ENCODE measurements at regions not wholly inside any gene's neighbourhood (a gene's known extent, or its start where the extent isn't known, plus 50 kb on each side); places are given as distances from the start of the nearest gene placed in this dataset.

- TF ChIP-seq CTCF (IDR thresholded peaks at IDR 0.05), result no peak
- intact Hi-C loops (cut with micrococcal nuclease), result no loop called here
- no peaks in the 10 kb centered on the region for H3K4me1 Mint-ChIP-seq (ENCODE audit: low read depth)
- no peak overlapping the region for H3K4me3 Mint-ChIP-seq
- H3K27me3 Mint-ChIP-seq, result no peaks in the 10 kb centered on the region
- no peak for ATAC-seq
- no peak overlapping the region for H3K27ac Mint-ChIP-seq
- no peak for DNase-seq
- H3K36me3 Mint-ChIP-seq (ENCODE audit: low read depth), result no peaks in the 10 kb centered on the region
- H3K9me3 Mint-ChIP-seq, result no peaks in the 10 kb centered on the region
- ChIA-PET POLR2A (interaction anchor here (0.6 kb wide), 1 partner anchor 89 kb away, joined by 3 read pairs; no protein-coding TSS in a partner anchor), CTCF (no interaction called here)
Observed at GRCh38 chr21:35491114-35491513, 442.0 kb upstream of the RUNX1 start.

- intact Hi-C loops (cut with micrococcal nuclease), result no loop called here
- Mint-ChIP-seq H3K4me3 (no peak overlapping the region), H3K4me1 (ENCODE audit: low read depth) (no peaks in the 10 kb centered on the region), H3K36me3 (ENCODE audit: low read depth) (no peaks in the 10 kb centered on the region), H3K27me3 (no peaks in the 10 kb centered on the region), H3K27ac (no peak overlapping the region), H3K9me3 (no peaks in the 10 kb centered on the region)
- CTCF ChIA-PET, result no interaction called here
- DNase-seq, result no peak
- TF ChIP-seq CTCF (IDR thresholded peaks at IDR 0.05), result no peak
- POLR2A ChIA-PET, result no interaction called here
- no peak for ATAC-seq
Observed at GRCh38 chr21:35489389-35489980, 440.4 kb upstream of the RUNX1 start.

GRCh38 chr21:35488946-35489345, 439.8 kb upstream of the RUNX1 start:
- H3K4me1 Mint-ChIP-seq (ENCODE audit: low read depth), result no peaks in the 10 kb centered on the region
- no peak for TF ChIP-seq CTCF (IDR thresholded peaks at IDR 0.05)
- no peak overlapping the region for H3K4me3 Mint-ChIP-seq
- no peaks in the 10 kb centered on the region for H3K27me3 Mint-ChIP-seq
- ATAC-seq (no peak), DNase-seq (no peak)
- no peaks in the 10 kb centered on the region for H3K36me3 Mint-ChIP-seq (ENCODE audit: low read depth)
- POLR2A ChIA-PET, result no interaction called here
- intact Hi-C loops (cut with micrococcal nuclease), result no loop called here
- H3K27ac Mint-ChIP-seq, result no peak overlapping the region
- CTCF ChIA-PET, result no interaction called here
- no peaks in the 10 kb centered on the region for H3K9me3 Mint-ChIP-seq

- Mint-ChIP-seq H3K4me3 (no peak overlapping the region), H3K9me3 (no peaks in the 10 kb centered on the region), H3K27me3 (peaks cover 1% of the 10 kb centered on the region), H3K36me3 (ENCODE audit: low read depth) (no peaks in the 10 kb centered on the region), H3K4me1 (ENCODE audit: low read depth) (peaks cover 2% of the 10 kb centered on the region), H3K27ac (no peak overlapping the region)
- CTCF ChIA-PET, result no interaction called here
- POLR2A ChIA-PET, result no interaction called here
- no peak for ATAC-seq
- DNase-seq, result no peak
- intact Hi-C loops (cut with micrococcal nuclease), result no loop called here
- TF ChIP-seq CTCF (IDR thresholded peaks at IDR 0.05), result no peak
Observed at GRCh38 chr21:35485364-35485763, 436.3 kb upstream of the RUNX1 start.

GRCh38 chr21:35484851-35485250, 435.7 kb upstream of the RUNX1 start:
- Mint-ChIP-seq H3K36me3 (ENCODE audit: low read depth) (no peaks in the 10 kb centered on the region), H3K9me3 (no peaks in the 10 kb centered on the region), H3K27ac (no peak overlapping the region), H3K4me1 (ENCODE audit: low read depth) (peaks cover 2% of the 10 kb centered on the region), H3K27me3 (peaks cover 1% of the 10 kb centered on the region), H3K4me3 (no peak overlapping the region)
- ChIA-PET POLR2A (no interaction called here), CTCF (no interaction called here)
- TF ChIP-seq CTCF (IDR thresholded peaks at IDR 0.05), result no peak
- intact Hi-C loops (cut with micrococcal nuclease), result no loop called here
- DNase-seq, result no peak
- no peak for ATAC-seq

All from activated CD8-positive, alpha-beta T cell treated with anti-CD3 and anti-CD28 coated beads for 36 hours (primary cell).